Endothelial cell of umbilical vein (primary cell): ENCODE measurements at regions not wholly inside any gene's neighbourhood (a gene's known extent, or its start where the extent isn't known, plus 50 kb on each side); places are given as distances from the start of the nearest gene placed in this dataset.

Experiments used
- CTCF ChIP-seq, 2 donors: IDR thresholded peaks; 1 replicate in 1 of 2; 2 replicates in 1 of 2; pipeline ENCODE4 v1.5.1; 2011; ENCODE audit warnings: low read length in 2 of 2, mild to moderate bottlenecking in 2 of 2, moderate library complexity in 2 of 2, control low read depth in 1 of 2, inconsistent platforms in 1 of 2, low read depth in 1 of 2; ENCODE audit not compliant: insufficient read depth in 1 of 2; ENCODE audit errors: extremely low read depth in 1 of 2
- JUN ChIP-seq: IDR thresholded peaks from 2 replicates; pipeline ENCODE4 v1.6.1; 2011; ENCODE audit warnings: borderline replicate concordance, low read depth; ENCODE audit not compliant: insufficient read length, insufficient read depth
- MAX ChIP-seq: IDR thresholded peaks from 2 replicates; pipeline ENCODE4 v1.6.1; 2011; ENCODE audit not compliant: insufficient read depth, insufficient read length
- POLR2A ChIP-seq: IDR thresholded peaks from 2 replicates; pipeline ENCODE4 v1.6.1; 2012; ENCODE audit warnings: low read depth, mild to moderate bottlenecking, control low read depth, low read length
- POLR2AphosphoS5 ChIP-seq: IDR thresholded peaks from 2 replicates; pipeline ENCODE4 v1.6.1; 2012; ENCODE audit warnings: low read depth, mild to moderate bottlenecking, control low read depth, low read length, moderate library complexity; ENCODE audit not compliant: insufficient read depth

- TF ChIP-seq CTCF (IDR thresholded peaks at IDR 0.05; ENCODE audit: extremely low read depth in 1 of 2, insufficient read depth in 1 of 2, low read depth in 1 of 2, low read length in 2 of 2) (no peak), MAX (no peak), POLR2AphosphoS5 (no peak), POLR2A (no peak), JUN (no peak)
Observed at GRCh38 chr2:226362980-226363379, 436.6 kb downstream of the IRS1 start.
